OCI-LY3 (cell line): ENCODE measurements at regions not wholly inside any gene's neighbourhood (a gene's known extent, or its start where the extent isn't known, plus 50 kb on each side); places are given as distances from the start of the nearest gene placed in this dataset.

ENCODE experiments used
- H2AFZ ChIP-seq: fragments of 200-600, 300-600 bp; shearing (Covaris generic); 2 replicates; pipeline ENCODE4 v1.6.0; 2014; ENCODE audit warnings: antibody characterized with exemption, low read depth, low read length
- H3K27ac ChIP-seq: fragments of 200-600, 300-600 bp; sonication (generic); 2 replicates; pipeline ENCODE4 v1.5.1; 2014; ENCODE audit warnings: mild to moderate bottlenecking, low read length, moderate library complexity, mixed read lengths
- H3K27me3 ChIP-seq: fragments of 200-600, 300-600 bp; sonication (generic); 2 replicates; pipeline ENCODE4 v1.6.1; 2014; ENCODE audit warnings: low read depth, low read length, mixed read lengths
- H3K36me3 ChIP-seq: fragments of 200-600, 300-600 bp; sonication (generic); replicated peaks from 2 replicates; pipeline ENCODE3; 2014; ENCODE audit warnings: low read depth, low read length, mixed read lengths
- H3K4me1 ChIP-seq: fragments of 300-600, 200-600 bp; sonication (generic); 2 replicates; pipeline ENCODE4 v1.6.1; 2014; ENCODE audit warnings: low read length, mixed read lengths
- H3K4me2 ChIP-seq: fragments of 200-600, 300-600 bp; sonication (generic); 2 replicates; pipeline ENCODE4 v1.6.1; 2014; ENCODE audit warnings: low read length, mixed read lengths
- H3K4me3 ChIP-seq: fragments of 300-600, 200-600 bp; sonication (generic); 2 replicates; pipeline ENCODE4 v1.5.1; 2014; ENCODE audit warnings: antibody characterized with exemption, mild to moderate bottlenecking, low read length, moderate library complexity
- H3K79me2 ChIP-seq: fragments of 300-600, 200-600 bp; shearing (Covaris generic); 2 replicates; pipeline ENCODE4 v1.6.1; 2014; ENCODE audit warnings: mild to moderate bottlenecking, low read length, mixed read lengths
- H3K9ac ChIP-seq: fragments of 300-600, 200-600 bp; shearing (Covaris generic); 2 replicates; pipeline ENCODE4 v1.6.0; 2014; ENCODE audit warnings: mild to moderate bottlenecking, low read length, moderate library complexity
- H3K9me3 ChIP-seq: fragments of 200-600, 300-600 bp; shearing (Covaris generic); 2 replicates; pipeline ENCODE4 v1.6.1; 2014; ENCODE audit warnings: low read length, mixed read lengths; ENCODE audit not compliant: insufficient read depth
- H4K20me1 ChIP-seq: fragments of 200-600, 300-600 bp; sonication (generic); 2 replicates; pipeline ENCODE4 v1.6.1; 2016; ENCODE audit warnings: low read length, mixed read lengths; ENCODE audit not compliant: insufficient read depth
- EZH2phosphoT487 ChIP-seq: fragments of 200-600 bp; shearing (Covaris generic); IDR thresholded peaks from 2 replicates; pipeline ENCODE4 v1.6.1; 2018; ENCODE audit warnings: antibody characterized with exemption, mixed run types, low read depth
- TF ChIP-seq, protein P1 (sequence below): fragments of 200-600, 300-600 bp; sonication (generic); IDR thresholded peaks from 2 replicates; pipeline ENCODE4 v1.5.1; 2014; ENCODE audit warnings: antibody characterized with exemption, low read length, low read depth

DNA sequence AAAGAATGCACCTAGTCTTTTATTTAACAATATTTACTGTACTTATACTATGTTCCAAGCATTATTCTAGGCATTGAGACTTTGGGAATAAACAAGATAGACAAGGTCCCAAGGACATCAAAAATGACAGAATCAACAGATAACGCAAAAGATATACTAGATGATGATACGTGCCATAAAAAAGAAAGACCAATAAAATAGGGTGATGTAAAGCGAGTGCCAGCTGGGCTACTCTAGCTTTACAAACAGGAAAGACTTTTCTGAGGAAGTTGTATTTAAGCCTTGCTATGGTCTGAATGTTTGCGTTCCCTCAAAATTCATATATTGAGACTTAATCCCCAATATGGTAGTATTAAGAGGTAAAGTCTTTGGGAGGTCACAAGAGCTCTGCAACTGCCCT, 310.2 kb upstream of the RGMB start:
- TF ChIP-seq, protein P1, sequence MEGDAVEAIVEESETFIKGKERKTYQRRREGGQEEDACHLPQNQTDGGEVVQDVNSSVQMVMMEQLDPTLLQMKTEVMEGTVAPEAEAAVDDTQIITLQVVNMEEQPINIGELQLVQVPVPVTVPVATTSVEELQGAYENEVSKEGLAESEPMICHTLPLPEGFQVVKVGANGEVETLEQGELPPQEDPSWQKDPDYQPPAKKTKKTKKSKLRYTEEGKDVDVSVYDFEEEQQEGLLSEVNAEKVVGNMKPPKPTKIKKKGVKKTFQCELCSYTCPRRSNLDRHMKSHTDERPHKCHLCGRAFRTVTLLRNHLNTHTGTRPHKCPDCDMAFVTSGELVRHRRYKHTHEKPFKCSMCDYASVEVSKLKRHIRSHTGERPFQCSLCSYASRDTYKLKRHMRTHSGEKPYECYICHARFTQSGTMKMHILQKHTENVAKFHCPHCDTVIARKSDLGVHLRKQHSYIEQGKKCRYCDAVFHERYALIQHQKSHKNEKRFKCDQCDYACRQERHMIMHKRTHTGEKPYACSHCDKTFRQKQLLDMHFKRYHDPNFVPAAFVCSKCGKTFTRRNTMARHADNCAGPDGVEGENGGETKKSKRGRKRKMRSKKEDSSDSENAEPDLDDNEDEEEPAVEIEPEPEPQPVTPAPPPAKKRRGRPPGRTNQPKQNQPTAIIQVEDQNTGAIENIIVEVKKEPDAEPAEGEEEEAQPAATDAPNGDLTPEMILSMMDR = no peak
- no peak for TF ChIP-seq EZH2phosphoT487
- no peak overlapping the region for H3K4me2 ChIP-seq
- no peaks in the 10 kb centered on the region for H4K20me1 ChIP-seq
- no peaks in the 10 kb centered on the region for H3K9me3 ChIP-seq
- H3K27ac ChIP-seq = no peak overlapping the region
- H3K4me3 ChIP-seq = no peak overlapping the region
- no peaks in the 10 kb centered on the region for H3K79me2 ChIP-seq
- H3K9ac ChIP-seq = no peak overlapping the region
- H3K27me3 ChIP-seq = no peaks in the 10 kb centered on the region
- peaks cover 11% of the 10 kb centered on the region for H3K4me1 ChIP-seq
- no peak overlapping the region for H2AFZ ChIP-seq
- no peaks in the 10 kb centered on the region for H3K36me3 ChIP-seq

DNA sequence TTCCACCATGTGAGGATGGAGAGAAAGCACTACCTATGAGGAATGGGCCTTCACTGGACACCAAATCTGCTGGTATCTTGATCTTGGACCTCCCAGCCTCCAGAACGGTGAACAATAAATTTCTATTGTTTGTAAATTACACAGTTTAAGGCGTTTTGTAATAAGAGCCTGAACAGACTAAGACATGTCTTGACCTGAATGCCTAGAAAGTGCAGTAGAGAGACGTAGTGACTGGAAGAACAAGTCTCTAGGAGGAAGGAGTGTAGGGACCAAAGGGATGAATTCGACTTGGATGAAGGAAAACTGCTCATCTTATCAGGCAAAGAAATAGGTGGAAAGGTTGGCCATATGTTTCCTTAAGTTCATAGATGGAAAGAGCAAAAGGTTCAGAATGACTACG, 309.8 kb upstream of the RGMB start:
- peaks cover 11% of the 10 kb centered on the region for H3K4me1 ChIP-seq
- no peak overlapping the region for H3K4me3 ChIP-seq
- H3K27ac ChIP-seq = no peak overlapping the region
- H2AFZ ChIP-seq = no peak overlapping the region
- no peaks in the 10 kb centered on the region for H3K36me3 ChIP-seq
- H3K79me2 ChIP-seq = no peaks in the 10 kb centered on the region
- H3K27me3 ChIP-seq = no peaks in the 10 kb centered on the region
- no peak overlapping the region for H3K9ac ChIP-seq
- H3K9me3 ChIP-seq = no peaks in the 10 kb centered on the region
- H4K20me1 ChIP-seq = no peaks in the 10 kb centered on the region
- no peak for TF ChIP-seq EZH2phosphoT487
- TF ChIP-seq, protein P1 = no peak
- no peak overlapping the region for H3K4me2 ChIP-seq

DNA sequence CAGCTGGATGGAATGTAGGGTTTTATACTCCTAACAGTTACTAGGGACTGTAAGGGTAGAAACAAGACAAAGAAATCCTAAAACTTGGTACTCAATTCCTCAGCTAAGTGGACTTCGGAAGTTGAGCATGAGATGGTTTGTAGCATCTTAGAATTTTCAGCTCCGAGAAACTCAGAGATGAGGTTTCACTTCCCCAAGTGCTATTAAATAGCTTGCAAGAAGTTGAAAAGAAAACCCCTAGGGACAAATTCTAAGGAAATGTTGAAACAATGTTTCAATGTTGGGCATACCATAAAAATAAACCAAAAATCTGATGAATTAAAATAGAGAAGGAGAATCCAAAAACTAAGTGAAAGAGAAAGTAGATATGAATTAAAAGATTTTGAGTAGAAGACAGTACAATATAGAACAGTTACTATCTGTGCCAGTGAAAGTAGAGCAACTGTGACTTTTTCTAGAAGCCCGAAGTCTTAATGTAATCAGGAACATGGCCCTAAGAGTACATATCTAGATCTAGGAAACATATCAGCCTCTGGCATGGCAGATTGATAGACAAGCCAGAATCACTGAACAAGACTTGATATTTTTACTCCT, 308.6 kb upstream of the RGMB start:
- no peaks in the 10 kb centered on the region for H3K27me3 ChIP-seq
- H3K4me1 ChIP-seq = peaks cover 11% of the 10 kb centered on the region
- peak overlapping the region; percentile 34; the same call in 1 of the 2 replicates for H3K4me2 ChIP-seq
- no peak for TF ChIP-seq EZH2phosphoT487
- no peak overlapping the region for H3K4me3 ChIP-seq
- no peaks in the 10 kb centered on the region for H3K79me2 ChIP-seq
- H3K9me3 ChIP-seq = no peaks in the 10 kb centered on the region
- no peak overlapping the region for H3K9ac ChIP-seq
- H4K20me1 ChIP-seq = no peaks in the 10 kb centered on the region
- H2AFZ ChIP-seq = no peak overlapping the region
- no peak overlapping the region for H3K27ac ChIP-seq
- no peaks in the 10 kb centered on the region for H3K36me3 ChIP-seq

DNA sequence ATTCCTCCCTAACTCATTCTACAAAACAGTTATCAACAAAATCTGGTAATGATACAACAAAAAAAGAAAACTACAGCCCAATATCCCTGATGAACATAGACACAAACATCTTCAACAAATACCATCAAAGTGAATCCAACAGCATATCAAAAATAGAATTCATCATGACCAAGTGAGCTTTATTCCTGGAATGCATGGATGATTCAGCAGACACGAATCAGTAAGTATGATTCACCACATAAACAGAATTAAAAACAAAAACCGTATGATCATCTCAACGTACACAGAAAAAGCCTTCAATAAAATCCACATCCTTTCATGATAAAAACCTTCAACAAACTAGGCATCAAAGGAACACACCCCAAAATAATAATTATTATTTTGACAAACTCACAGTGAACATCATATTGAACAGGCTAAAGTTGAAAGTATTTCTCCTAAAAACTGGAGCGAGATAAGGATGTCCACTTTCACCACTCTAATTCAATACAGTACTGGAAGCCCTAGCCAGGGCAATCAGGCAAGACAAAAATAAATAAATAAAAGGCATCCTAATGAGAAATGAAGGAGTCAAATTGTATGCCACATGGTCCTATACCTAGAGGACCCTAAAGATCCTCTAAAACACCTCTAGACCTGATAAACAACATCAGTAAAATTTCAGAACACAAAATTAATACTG, 305.1 kb upstream of the RGMB start:
- Histone ChIP-seq H3K27me3 (no peaks in the 10 kb centered on the region), H3K27ac (no peak overlapping the region), H3K9ac (no peak overlapping the region), H3K4me1 (peaks cover 11% of the 10 kb centered on the region), H3K79me2 (no peaks in the 10 kb centered on the region), H3K9me3 (no peaks in the 10 kb centered on the region), H4K20me1 (no peaks in the 10 kb centered on the region), H3K36me3 (no peaks in the 10 kb centered on the region), H2AFZ (no peak overlapping the region), H3K4me3 (no peak overlapping the region), H3K4me2 (no peak overlapping the region)
- TF ChIP-seq, protein P1 = no peak
- no peak for TF ChIP-seq EZH2phosphoT487
